ENCODE measurements at regions not wholly inside any gene's neighbourhood (a gene's known extent, or its start where the extent isn't known, plus 50 kb on each side); places are given as distances from the start of the nearest gene placed in this dataset.
A peak's percentile ranks its signal among the peaks of the same experiment; 100 is the strongest.

GRCh38 chr6:43996618-43997344, 130.5 kb downstream of the MRPL14 start:
- no peak overlapping the region for H3K4me3 Mint-ChIP-seq
- H3K4me1 Mint-ChIP-seq, result no peaks in the 10 kb centered on the region
- peaks cover 11% of the 10 kb centered on the region for H3K27me3 Mint-ChIP-seq
- H3K27ac Mint-ChIP-seq, result no peak overlapping the region
- H3K36me3 Mint-ChIP-seq (ENCODE audit: low read depth), result no peaks in the 10 kb centered on the region
- ATAC-seq (replicated peaks), result no peak
- H3K9me3 Mint-ChIP-seq, result no peaks in the 10 kb centered on the region

GRCh38 chr6:43995137-43995536, 132.1 kb downstream of the MRPL14 start:
- Mint-ChIP-seq H3K4me1 (no peaks in the 10 kb centered on the region), H3K9me3 (no peaks in the 10 kb centered on the region), H3K4me3 (no peak overlapping the region), H3K27ac (no peak overlapping the region), H3K27me3 (peaks cover 3% of the 10 kb centered on the region), H3K36me3 (ENCODE audit: low read depth) (no peaks in the 10 kb centered on the region)
- ATAC-seq (replicated peaks), result no peak

GRCh38 chr6:43993881-43994523, 133.2 kb downstream of the MRPL14 start:
- Mint-ChIP-seq H3K36me3 (ENCODE audit: low read depth) (no peaks in the 10 kb centered on the region), H3K9me3 (no peaks in the 10 kb centered on the region), H3K4me1 (no peaks in the 10 kb centered on the region)

DNA sequence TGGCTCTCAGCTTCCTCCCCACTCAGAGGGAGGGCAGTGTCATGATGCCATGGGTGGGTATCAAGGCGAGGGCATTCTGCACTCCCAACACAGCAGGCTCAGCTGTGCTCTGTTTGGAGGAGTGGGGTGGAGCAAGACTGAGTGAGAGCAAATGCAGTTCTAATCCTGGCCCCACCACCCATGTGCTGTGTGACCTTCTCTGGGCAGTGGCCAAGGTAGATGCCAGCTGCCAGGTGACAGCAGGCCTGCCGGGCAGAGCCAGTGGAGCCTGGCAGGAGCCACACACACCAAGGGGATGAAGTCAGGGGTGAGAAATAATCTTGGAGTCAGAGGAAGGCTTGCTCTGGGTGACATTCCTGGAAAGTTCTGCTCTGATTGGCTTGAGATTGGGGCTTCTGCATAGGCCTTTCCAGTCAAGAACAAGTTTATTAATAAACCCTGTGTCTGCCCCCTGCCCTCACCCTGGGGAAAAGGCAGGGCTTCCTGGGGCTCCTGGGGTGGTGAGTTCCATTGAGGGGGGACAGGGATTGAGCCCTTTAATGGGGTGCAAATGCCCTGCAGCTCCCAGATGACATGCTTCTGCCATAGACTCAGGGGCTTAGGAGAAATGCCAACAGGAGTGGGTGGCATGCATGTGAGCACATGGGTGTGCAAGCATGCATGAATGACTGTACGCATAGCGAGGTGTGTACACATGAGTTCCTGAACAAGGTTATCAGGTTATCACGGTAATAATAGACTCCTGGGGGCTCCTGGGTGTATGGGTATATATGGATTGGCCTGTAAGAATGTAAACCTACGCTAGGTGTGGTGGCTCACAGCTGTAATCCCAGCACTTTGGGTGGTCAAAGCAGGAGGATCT, 134.2 kb downstream of the MRPL14 start:
- Mint-ChIP-seq H3K27ac (no peak overlapping the region), H3K36me3 (ENCODE audit: low read depth) (no peaks in the 10 kb centered on the region), H3K4me3 (no peak overlapping the region), H3K27me3 (no peaks in the 10 kb centered on the region), H3K9me3 (no peaks in the 10 kb centered on the region), H3K4me1 (no peaks in the 10 kb centered on the region)
- no peak for ATAC-seq (replicated peaks)

More at GRCh38 chr6:43993881-43994523, 133.2 kb downstream of the MRPL14 start:
- no peak overlapping the region for H3K27ac Mint-ChIP-seq
- ATAC-seq (replicated peaks), result peak; percentile 6
- H3K4me3 Mint-ChIP-seq, result no peak overlapping the region
- H3K27me3 Mint-ChIP-seq, result no peaks in the 10 kb centered on the region

GRCh38 chr6:43992126-43992663, 135.1 kb downstream of the MRPL14 start:
- no peak for ATAC-seq (replicated peaks)
- no peak overlapping the region for H3K4me3 Mint-ChIP-seq

GRCh38 chr6:43990627-43991619, 136.3 kb downstream of the MRPL14 start:
- no peak for ATAC-seq (replicated peaks)
- no peaks in the 10 kb centered on the region for H3K9me3 Mint-ChIP-seq
- no peaks in the 10 kb centered on the region for H3K4me1 Mint-ChIP-seq
- H3K27me3 Mint-ChIP-seq, result no peaks in the 10 kb centered on the region
- H3K27ac Mint-ChIP-seq, result no peak overlapping the region
- no peak overlapping the region for H3K4me3 Mint-ChIP-seq
- H3K36me3 Mint-ChIP-seq (ENCODE audit: low read depth), result no peaks in the 10 kb centered on the region

More at GRCh38 chr6:43992126-43992663, 135.1 kb downstream of the MRPL14 start:
- H3K36me3 Mint-ChIP-seq (ENCODE audit: low read depth), result no peaks in the 10 kb centered on the region
- H3K27ac Mint-ChIP-seq, result no peak overlapping the region
- no peaks in the 10 kb centered on the region for H3K27me3 Mint-ChIP-seq
- no peaks in the 10 kb centered on the region for H3K4me1 Mint-ChIP-seq
- no peaks in the 10 kb centered on the region for H3K9me3 Mint-ChIP-seq

GRCh38 chr6:43990275-43990626, 137.0 kb downstream of the MRPL14 start:
- Mint-ChIP-seq H3K4me1 (no peaks in the 10 kb centered on the region), H3K9me3 (no peaks in the 10 kb centered on the region), H3K27ac (no peak overlapping the region), H3K36me3 (ENCODE audit: low read depth) (no peaks in the 10 kb centered on the region), H3K27me3 (no peaks in the 10 kb centered on the region), H3K4me3 (no peak overlapping the region)
- no peak for ATAC-seq (replicated peaks)

DNA sequence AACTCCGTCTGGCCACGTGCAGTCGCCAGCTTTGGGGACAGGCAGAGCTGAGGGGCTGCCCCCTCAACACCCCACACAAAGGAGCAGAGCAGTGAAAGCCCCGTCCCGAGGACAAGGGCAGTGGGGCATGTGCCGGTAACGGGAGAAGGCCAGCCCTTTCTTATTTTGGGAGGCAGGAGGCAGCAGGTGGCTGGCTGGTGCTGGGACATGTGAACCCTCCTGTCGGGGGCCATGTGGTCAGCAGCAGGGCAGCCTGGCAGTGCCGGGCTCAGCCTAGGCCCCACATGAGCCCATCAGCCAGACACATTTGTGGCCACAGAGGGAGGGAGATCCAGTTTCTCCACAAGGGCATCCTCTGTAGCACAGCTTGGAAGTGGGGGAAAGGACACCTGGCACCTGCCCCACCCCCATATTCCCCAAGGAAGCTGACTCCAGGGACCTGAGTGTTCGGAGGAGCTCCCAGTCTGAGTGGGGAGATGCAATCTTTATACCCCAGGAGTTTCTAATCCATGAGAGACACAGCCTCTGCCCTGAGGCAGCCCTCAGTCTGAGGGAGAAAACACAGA, 137.6 kb downstream of the MRPL14 start:
- H3K9me3 Mint-ChIP-seq, result no peaks in the 10 kb centered on the region
- no peak overlapping the region for H3K27ac Mint-ChIP-seq
- H3K4me1 Mint-ChIP-seq, result no peaks in the 10 kb centered on the region
- no peak overlapping the region for H3K4me3 Mint-ChIP-seq
- no peak for ATAC-seq (replicated peaks)
- H3K27me3 Mint-ChIP-seq, result no peaks in the 10 kb centered on the region
- H3K36me3 Mint-ChIP-seq (ENCODE audit: low read depth), result no peaks in the 10 kb centered on the region

GRCh38 chr6:43988801-43989200, 138.5 kb downstream of the MRPL14 start:
- Mint-ChIP-seq H3K4me3 (no peak overlapping the region), H3K36me3 (ENCODE audit: low read depth) (no peaks in the 10 kb centered on the region), H3K9me3 (no peaks in the 10 kb centered on the region), H3K4me1 (no peaks in the 10 kb centered on the region), H3K27ac (no peak overlapping the region), H3K27me3 (no peaks in the 10 kb centered on the region)
- ATAC-seq (replicated peaks), result no peak

DNA sequence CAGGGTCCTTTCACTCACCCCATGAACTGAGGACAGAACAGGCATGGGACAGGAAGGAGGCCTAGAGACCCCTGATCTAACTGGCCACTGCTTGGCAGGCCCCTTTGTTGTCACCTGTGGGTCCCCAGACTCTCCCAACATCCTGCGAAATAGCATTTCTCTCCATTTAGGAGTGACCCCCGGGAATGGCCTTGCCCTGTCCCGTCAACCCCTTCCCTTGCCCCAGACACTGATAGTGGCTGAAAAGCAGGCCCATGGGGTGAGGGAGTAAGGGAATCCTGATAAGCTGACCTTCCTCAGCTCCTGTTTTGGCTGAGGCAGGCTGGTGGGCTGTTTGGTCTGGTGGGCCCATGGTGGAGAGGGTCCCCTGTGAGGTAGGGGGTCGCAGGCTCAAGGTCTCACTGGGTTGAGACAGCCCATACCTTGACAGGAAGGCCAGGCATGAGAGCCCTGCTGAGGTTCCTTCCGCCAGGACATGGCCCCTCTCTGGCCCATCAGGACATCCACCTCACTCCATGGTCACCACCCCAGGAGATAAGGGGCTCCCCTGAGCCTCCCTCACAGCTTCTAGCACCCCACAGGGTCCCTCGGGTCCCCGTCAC, 139.3 kb downstream of the MRPL14 start:
- Mint-ChIP-seq H3K27ac (no peak overlapping the region), H3K4me3 (no peak overlapping the region), H3K27me3 (no peaks in the 10 kb centered on the region), H3K36me3 (ENCODE audit: low read depth) (no peaks in the 10 kb centered on the region), H3K9me3 (no peaks in the 10 kb centered on the region), H3K4me1 (no peaks in the 10 kb centered on the region)
- ATAC-seq (replicated peaks), result no peak

- no peak overlapping the region for H3K4me3 Mint-ChIP-seq
- no peaks in the 10 kb centered on the region for H3K36me3 Mint-ChIP-seq (ENCODE audit: low read depth)
- H3K4me1 Mint-ChIP-seq, result no peaks in the 10 kb centered on the region
- H3K27me3 Mint-ChIP-seq, result no peaks in the 10 kb centered on the region
- ATAC-seq (replicated peaks), result no peak
- no peaks in the 10 kb centered on the region for H3K9me3 Mint-ChIP-seq
- H3K27ac Mint-ChIP-seq, result no peak overlapping the region
Measured at GRCh38 chr6:43986177-43986825, 141.0 kb downstream of the MRPL14 start.

- H3K4me1 Mint-ChIP-seq, result no peaks in the 10 kb centered on the region
Measured at GRCh38 chr6:43985329-43985728, 141.9 kb downstream of the MRPL14 start.

More at GRCh38 chr6:43985329-43985728, 141.9 kb downstream of the MRPL14 start:
- H3K9me3 Mint-ChIP-seq, result no peaks in the 10 kb centered on the region
- H3K27ac Mint-ChIP-seq, result no peak overlapping the region
- ATAC-seq (replicated peaks), result no peak
- no peaks in the 10 kb centered on the region for H3K36me3 Mint-ChIP-seq (ENCODE audit: low read depth)
- H3K4me3 Mint-ChIP-seq, result no peak overlapping the region
- H3K27me3 Mint-ChIP-seq, result no peaks in the 10 kb centered on the region
